Transverse colon (tissue), 3 donors: ENCODE measurements at regions not wholly inside any gene's neighbourhood (a gene's known extent, or its start where the extent isn't known, plus 50 kb on each side); places are given as distances from the start of the nearest gene placed in this dataset.
"Not testable (repeated sequence)": the region's sequence is repeated elsewhere in the genome, so short reads cannot be mapped to it uniquely, and the experiment has no call there.

Experiments
- CTCF ChIP-seq, 5 experiments: fragments of 200-600 bp in 3 of 5; fragments of 450-650 bp in 2 of 5; sonication (generic) in 3 of 5; IDR thresholded peaks; 1 replicate in 2 of 5; 2 replicates in 3 of 5; pipeline ENCODE4 v1.5.1; 2016 to 2017; ENCODE audit warnings: antibody characterized with exemption in 5 of 5, inconsistent platforms in 3 of 5, mild to moderate bottlenecking in 2 of 5, moderate library complexity in 1 of 5
- POLR2A ChIP-seq: fragments of 450-650 bp; IDR thresholded peaks from one replicate; pipeline ENCODE4 v1.6.1; 2016; ENCODE audit warnings: antibody characterized with exemption, mild to moderate bottlenecking, moderate library complexity

- TF ChIP-seq POLR2A; CTCF (IDR thresholded peaks at IDR 0.05): not testable (repeated sequence)
Observed at GRCh38 chr1:812535-813127, 111.1 kb upstream of the SAMD11 start.
